ENCODE measurements at regions not wholly inside any gene's neighbourhood (a gene's known extent, or its start where the extent isn't known, plus 50 kb on each side); places are given as distances from the start of the nearest gene placed in this dataset.

GRCh38 chr4:141403782-141404181, 183.1 kb downstream of the ZNF330 start:
- no peak for DNase-seq (ENCODE audit: low read depth)

GRCh38 chr4:141406237-141406636, 185.5 kb downstream of the ZNF330 start:
- DNase-seq (ENCODE audit: low read depth) = no peak

- no peak for DNase-seq (ENCODE audit: low read depth)
Observed at GRCh38 chr4:141409556-141409955, 188.9 kb downstream of the ZNF330 start.

- no peak for DNase-seq (ENCODE audit: low read depth)
Observed at GRCh38 chr4:141410839-141411238, 190.1 kb downstream of the ZNF330 start.

GRCh38 chr4:141411936-141412335, 191.2 kb downstream of the ZNF330 start:
- no peak for DNase-seq (ENCODE audit: low read depth)

- no peak for DNase-seq (ENCODE audit: low read depth)
Observed at GRCh38 chr4:141413366-141413765, 192.7 kb downstream of the ZNF330 start.

GRCh38 chr4:141415651-141416050, 195.0 kb downstream of the ZNF330 start:
- no peak for DNase-seq (ENCODE audit: low read depth)

GRCh38 chr4:141416219-141416618, 195.5 kb downstream of the ZNF330 start:
- peak; percentile 42 for DNase-seq (ENCODE audit: low read depth)

GRCh38 chr4:141416677-141417363, 196.1 kb downstream of the ZNF330 start:
- no peak for DNase-seq (ENCODE audit: low read depth)

- no peak for DNase-seq (ENCODE audit: low read depth)
Observed at GRCh38 chr4:141417387-141417786, 196.7 kb downstream of the ZNF330 start.

GRCh38 chr4:141425124-141425523, 204.4 kb downstream of the ZNF330 start:
- peak; percentile 54 for DNase-seq (ENCODE audit: low read depth)

GRCh38 chr4:141427726-141428296, 207.1 kb downstream of the ZNF330 start:
- no peak for DNase-seq (ENCODE audit: low read depth)

GRCh38 chr4:141429933-141430332, 206.4 kb upstream of the IL15 start:
- no peak for DNase-seq (ENCODE audit: low read depth)

GRCh38 chr4:141430686-141431085, 205.7 kb upstream of the IL15 start:
- DNase-seq (ENCODE audit: low read depth) = no peak

GRCh38 chr4:141432000-141432712, 204.2 kb upstream of the IL15 start:
- no peak for DNase-seq (ENCODE audit: low read depth)

- DNase-seq (ENCODE audit: low read depth) = no peak
Observed at GRCh38 chr4:141435446-141436225, 200.7 kb upstream of the IL15 start.

- no peak for DNase-seq (ENCODE audit: low read depth)
Observed at GRCh38 chr4:141439223-141439622, 197.2 kb upstream of the IL15 start.

- DNase-seq (ENCODE audit: low read depth) = no peak
Observed at GRCh38 chr4:141447761-141448160, 188.6 kb upstream of the IL15 start.

GRCh38 chr4:141448490-141448889, 187.9 kb upstream of the IL15 start:
- DNase-seq (ENCODE audit: low read depth) = no peak

GRCh38 chr4:141449927-141450326, 186.5 kb upstream of the IL15 start:
- no peak for DNase-seq (ENCODE audit: low read depth)

GRCh38 chr4:141455651-141456050, 180.7 kb upstream of the IL15 start:
- no peak for DNase-seq (ENCODE audit: low read depth)

GRCh38 chr4:141457653-141458052, 178.7 kb upstream of the IL15 start:
- no peak for DNase-seq (ENCODE audit: low read depth)

GRCh38 chr4:141458501-141458900, 177.9 kb upstream of the IL15 start:
- no peak for DNase-seq (ENCODE audit: low read depth)
